ENCODE measurements at regions not wholly inside any gene's neighbourhood (a gene's known extent, or its start where the extent isn't known, plus 50 kb on each side); places are given as distances from the start of the nearest gene placed in this dataset.

- Histone ChIP-seq H3K4me3 (ENCODE audit: insufficient read depth, low read depth, low read length, poor library complexity, severe bottlenecking) (no peak overlapping the region), H3K27ac (ENCODE audit: insufficient read depth, low read length, poor library complexity, severe bottlenecking) (no peak overlapping the region), H3K9me3 (ENCODE audit: control insufficient read depth, low read length) (no peaks in the 10 kb centered on the region), H3K27me3 (replicated peaks; ENCODE audit: control insufficient read depth, insufficient read depth, low read length, poor library complexity, severe bottlenecking) (no peaks in the 10 kb centered on the region), H3K36me3 (ENCODE audit: control insufficient read depth, insufficient read depth, low read length) (no peaks in the 10 kb centered on the region), H3K4me1 (ENCODE audit: control insufficient read depth, insufficient read depth, low read length, poor library complexity, severe bottlenecking) (peaks cover 4% of the 10 kb centered on the region)
- DNase-seq: no peak
These were observed 169.8 kb upstream of the NCK2 start for GRCh38 chr2:105574796-105575344.

GRCh38 chr2:105573910-105574655 is 170.6 kb upstream of the NCK2 start:
- no peaks in the 10 kb centered on the region for H3K9me3 ChIP-seq (ENCODE audit: control insufficient read depth, low read length)
- peaks cover 4% of the 10 kb centered on the region for H3K4me1 ChIP-seq (ENCODE audit: control insufficient read depth, insufficient read depth, low read length, poor library complexity, severe bottlenecking)
- no peaks in the 10 kb centered on the region for H3K36me3 ChIP-seq (ENCODE audit: control insufficient read depth, insufficient read depth, low read length)
- no peak overlapping the region for H3K4me3 ChIP-seq (ENCODE audit: insufficient read depth, low read depth, low read length, poor library complexity, severe bottlenecking)
- no peak for DNase-seq
- no peak overlapping the region for H3K27ac ChIP-seq (ENCODE audit: insufficient read depth, low read length, poor library complexity, severe bottlenecking)
- no peaks in the 10 kb centered on the region for H3K27me3 ChIP-seq (replicated peaks; ENCODE audit: control insufficient read depth, insufficient read depth, low read length, poor library complexity, severe bottlenecking)

DNA sequence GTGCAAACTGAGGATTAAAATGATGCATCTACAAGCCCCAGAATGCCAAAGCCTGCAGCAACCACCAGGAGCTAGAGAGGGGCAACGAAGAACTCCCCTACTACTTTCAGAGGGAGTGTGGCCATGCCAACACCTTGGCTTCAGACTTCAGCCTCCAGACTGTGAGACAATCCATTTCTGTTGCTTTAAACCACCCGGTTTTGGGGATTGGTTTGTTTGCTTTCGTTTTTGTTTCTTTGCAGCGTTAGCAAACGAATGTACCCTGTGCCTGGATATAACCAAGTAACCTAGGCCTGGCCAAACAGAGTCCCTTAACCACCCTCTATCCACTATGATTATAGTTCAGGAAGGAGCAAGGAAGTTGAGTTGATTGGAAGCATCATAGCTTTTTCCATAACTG is 171.2 kb upstream of the NCK2 start:
- Histone ChIP-seq H3K36me3 (ENCODE audit: control insufficient read depth, insufficient read depth, low read length) (no peaks in the 10 kb centered on the region), H3K4me3 (ENCODE audit: insufficient read depth, low read depth, low read length, poor library complexity, severe bottlenecking) (no peak overlapping the region), H3K27ac (ENCODE audit: insufficient read depth, low read length, poor library complexity, severe bottlenecking) (no peak overlapping the region), H3K9me3 (ENCODE audit: control insufficient read depth, low read length) (no peaks in the 10 kb centered on the region), H3K4me1 (ENCODE audit: control insufficient read depth, insufficient read depth, low read length, poor library complexity, severe bottlenecking) (peaks cover 4% of the 10 kb centered on the region), H3K27me3 (replicated peaks; ENCODE audit: control insufficient read depth, insufficient read depth, low read length, poor library complexity, severe bottlenecking) (no peaks in the 10 kb centered on the region)
- DNase-seq: no peak

DNA sequence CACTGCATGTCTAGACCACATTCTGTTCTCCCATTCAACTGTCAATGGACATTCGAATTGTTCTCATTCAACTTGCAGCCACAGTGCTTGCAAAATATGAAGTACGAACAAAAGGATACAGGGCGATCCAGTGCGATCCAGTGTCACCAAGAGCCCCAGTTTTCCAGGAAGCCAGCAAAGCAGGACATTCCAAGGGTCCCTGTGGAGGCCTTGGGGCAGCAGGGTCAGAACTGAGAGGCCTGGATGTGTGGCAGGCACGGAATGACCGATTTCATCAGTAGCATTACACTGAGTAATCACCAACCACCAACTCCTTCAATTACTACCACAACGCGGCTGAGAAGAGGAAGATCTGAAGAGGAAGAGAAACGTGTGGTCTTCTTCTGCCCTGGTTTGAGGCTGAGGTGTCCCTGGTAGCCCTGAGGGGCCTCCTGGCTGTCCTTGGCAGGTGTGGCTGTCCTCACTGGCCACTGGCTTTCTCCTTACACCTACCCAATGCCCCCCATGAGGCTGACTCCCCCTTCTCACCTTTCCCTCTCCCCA is 172.7 kb upstream of the FHL2 start:
- no peaks in the 10 kb centered on the region for H3K9me3 ChIP-seq (ENCODE audit: control insufficient read depth, low read length)
- DNase-seq: no peak
- H3K4me1 ChIP-seq (ENCODE audit: control insufficient read depth, insufficient read depth, low read length, poor library complexity, severe bottlenecking): peaks cover 2% of the 10 kb centered on the region

DNA sequence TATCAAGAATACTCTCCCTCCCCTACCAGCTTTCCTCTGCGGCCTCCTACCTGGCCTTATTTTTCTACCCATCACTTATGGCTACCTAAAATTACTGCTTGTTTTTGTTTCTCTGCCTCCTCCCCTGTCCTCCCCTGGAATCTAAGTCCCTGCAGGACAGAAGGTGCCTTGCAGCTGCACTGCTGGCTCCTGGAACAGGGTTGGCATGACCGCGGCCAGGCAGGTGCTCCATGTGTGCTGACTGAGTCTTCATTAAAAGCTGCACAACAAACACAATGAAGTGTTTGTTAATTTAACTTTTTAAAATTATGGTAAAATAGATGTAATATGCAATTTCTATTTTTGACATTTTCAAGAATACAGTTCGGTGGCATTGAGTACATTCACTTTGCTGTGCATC is 171.9 kb upstream of the FHL2 start:
- Histone ChIP-seq H3K27ac (ENCODE audit: insufficient read depth, low read length, poor library complexity, severe bottlenecking) (no peak overlapping the region), H3K27me3 (replicated peaks; ENCODE audit: control insufficient read depth, insufficient read depth, low read length, poor library complexity, severe bottlenecking) (no peaks in the 10 kb centered on the region), H3K4me1 (ENCODE audit: control insufficient read depth, insufficient read depth, low read length, poor library complexity, severe bottlenecking) (no peaks in the 10 kb centered on the region), H3K4me3 (ENCODE audit: insufficient read depth, low read depth, low read length, poor library complexity, severe bottlenecking) (no peak overlapping the region), H3K36me3 (ENCODE audit: control insufficient read depth, insufficient read depth, low read length) (no peaks in the 10 kb centered on the region), H3K9me3 (ENCODE audit: control insufficient read depth, low read length) (no peaks in the 10 kb centered on the region)
- DNase-seq: no peak

More for the DNA sequence above, 172.7 kb upstream of the FHL2 start:
- Histone ChIP-seq H3K4me3 (ENCODE audit: insufficient read depth, low read depth, low read length, poor library complexity, severe bottlenecking) (no peak overlapping the region), H3K36me3 (ENCODE audit: control insufficient read depth, insufficient read depth, low read length) (no peaks in the 10 kb centered on the region), H3K27ac (ENCODE audit: insufficient read depth, low read length, poor library complexity, severe bottlenecking) (no peak overlapping the region), H3K27me3 (replicated peaks; ENCODE audit: control insufficient read depth, insufficient read depth, low read length, poor library complexity, severe bottlenecking) (no peaks in the 10 kb centered on the region)

GRCh38 chr2:105570326-105570725 is 171.5 kb upstream of the FHL2 start:
- no peak for DNase-seq
- no peaks in the 10 kb centered on the region for H3K9me3 ChIP-seq (ENCODE audit: control insufficient read depth, low read length)
- no peaks in the 10 kb centered on the region for H3K4me1 ChIP-seq (ENCODE audit: control insufficient read depth, insufficient read depth, low read length, poor library complexity, severe bottlenecking)
- H3K27me3 ChIP-seq (replicated peaks; ENCODE audit: control insufficient read depth, insufficient read depth, low read length, poor library complexity, severe bottlenecking): no peaks in the 10 kb centered on the region
- H3K4me3 ChIP-seq (ENCODE audit: insufficient read depth, low read depth, low read length, poor library complexity, severe bottlenecking): no peak overlapping the region
- H3K36me3 ChIP-seq (ENCODE audit: control insufficient read depth, insufficient read depth, low read length): no peaks in the 10 kb centered on the region
- no peak overlapping the region for H3K27ac ChIP-seq (ENCODE audit: insufficient read depth, low read length, poor library complexity, severe bottlenecking)

GRCh38 chr2:105569606-105570005 is 170.8 kb upstream of the FHL2 start:
- H3K4me1 ChIP-seq (ENCODE audit: control insufficient read depth, insufficient read depth, low read length, poor library complexity, severe bottlenecking): no peaks in the 10 kb centered on the region
- no peak for DNase-seq
- H3K9me3 ChIP-seq (ENCODE audit: control insufficient read depth, low read length): no peaks in the 10 kb centered on the region
- no peak overlapping the region for H3K4me3 ChIP-seq (ENCODE audit: insufficient read depth, low read depth, low read length, poor library complexity, severe bottlenecking)
- no peak overlapping the region for H3K27ac ChIP-seq (ENCODE audit: insufficient read depth, low read length, poor library complexity, severe bottlenecking)
- no peaks in the 10 kb centered on the region for H3K36me3 ChIP-seq (ENCODE audit: control insufficient read depth, insufficient read depth, low read length)
- no peaks in the 10 kb centered on the region for H3K27me3 ChIP-seq (replicated peaks; ENCODE audit: control insufficient read depth, insufficient read depth, low read length, poor library complexity, severe bottlenecking)

- no peak overlapping the region for H3K27ac ChIP-seq (ENCODE audit: insufficient read depth, low read length, poor library complexity, severe bottlenecking)
- no peaks in the 10 kb centered on the region for H3K9me3 ChIP-seq (ENCODE audit: control insufficient read depth, low read length)
- no peaks in the 10 kb centered on the region for H3K4me1 ChIP-seq (ENCODE audit: control insufficient read depth, insufficient read depth, low read length, poor library complexity, severe bottlenecking)
- H3K4me3 ChIP-seq (ENCODE audit: insufficient read depth, low read depth, low read length, poor library complexity, severe bottlenecking): no peak overlapping the region
- no peaks in the 10 kb centered on the region for H3K27me3 ChIP-seq (replicated peaks; ENCODE audit: control insufficient read depth, insufficient read depth, low read length, poor library complexity, severe bottlenecking)
- H3K36me3 ChIP-seq (ENCODE audit: control insufficient read depth, insufficient read depth, low read length): no peaks in the 10 kb centered on the region
- no peak for DNase-seq
These were observed 169.2 kb upstream of the FHL2 start for GRCh38 chr2:105567996-105568494.

DNA sequence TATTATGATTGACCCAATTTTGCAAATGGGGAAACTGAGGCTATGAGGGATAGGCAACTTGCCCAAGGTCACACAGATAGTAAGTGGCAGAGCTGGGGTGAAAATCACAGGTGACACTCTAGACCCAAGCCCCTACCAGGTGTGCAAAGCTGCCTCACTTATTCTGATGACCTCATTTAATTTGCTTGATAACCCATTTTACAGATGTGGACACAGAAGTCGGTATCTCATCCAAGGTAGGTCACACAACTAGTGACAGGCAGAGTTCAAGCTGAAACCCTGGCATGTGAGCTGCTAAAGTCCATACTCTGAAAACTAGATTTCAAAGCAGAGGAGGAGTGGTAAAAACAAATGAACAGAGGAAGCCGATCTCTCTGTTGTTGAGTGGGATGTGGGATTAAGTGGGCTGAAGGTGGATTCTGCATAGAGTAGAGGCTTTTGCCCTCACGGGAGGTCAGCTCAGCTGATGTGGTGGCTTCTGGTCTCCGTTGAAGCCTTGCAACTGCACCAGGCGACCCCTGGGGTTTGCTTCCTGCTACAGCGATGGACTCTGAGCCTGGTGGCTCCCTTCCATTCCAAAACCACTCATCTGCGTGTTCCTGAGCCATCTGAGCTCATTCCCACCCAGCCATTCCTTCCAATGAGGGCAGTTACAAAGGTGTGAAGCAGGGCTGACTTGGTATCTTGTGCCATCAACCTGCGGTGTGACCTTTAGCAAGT is 164.3 kb upstream of the FHL2 start:
- Histone ChIP-seq H3K27me3 (replicated peaks; ENCODE audit: control insufficient read depth, insufficient read depth, low read length, poor library complexity, severe bottlenecking) (no peaks in the 10 kb centered on the region), H3K36me3 (ENCODE audit: control insufficient read depth, insufficient read depth, low read length) (no peaks in the 10 kb centered on the region), H3K4me3 (ENCODE audit: insufficient read depth, low read depth, low read length, poor library complexity, severe bottlenecking) (no peak overlapping the region), H3K27ac (ENCODE audit: insufficient read depth, low read length, poor library complexity, severe bottlenecking) (no peak overlapping the region), H3K9me3 (ENCODE audit: control insufficient read depth, low read length) (no peaks in the 10 kb centered on the region), H3K4me1 (ENCODE audit: control insufficient read depth, insufficient read depth, low read length, poor library complexity, severe bottlenecking) (no peaks in the 10 kb centered on the region)
- DNase-seq: no peak

- Histone ChIP-seq H3K27ac (ENCODE audit: insufficient read depth, low read length, poor library complexity, severe bottlenecking) (no peak overlapping the region), H3K4me1 (ENCODE audit: control insufficient read depth, insufficient read depth, low read length, poor library complexity, severe bottlenecking) (no peaks in the 10 kb centered on the region), H3K36me3 (ENCODE audit: control insufficient read depth, insufficient read depth, low read length) (no peaks in the 10 kb centered on the region), H3K27me3 (replicated peaks; ENCODE audit: control insufficient read depth, insufficient read depth, low read length, poor library complexity, severe bottlenecking) (peaks cover 2% of the 10 kb centered on the region), H3K4me3 (ENCODE audit: insufficient read depth, low read depth, low read length, poor library complexity, severe bottlenecking) (no peak overlapping the region), H3K9me3 (ENCODE audit: control insufficient read depth, low read length) (no peaks in the 10 kb centered on the region)
- DNase-seq: no peak
These were observed 162.6 kb upstream of the FHL2 start for GRCh38 chr2:105561401-105561800.
